ENCODE measurements at regions not wholly inside any gene's neighbourhood (a gene's known extent, or its start where the extent isn't known, plus 50 kb on each side); places are given as distances from the start of the nearest gene placed in this dataset.

GRCh38 chr1:208808301-208808700 is 564.1 kb upstream of the PLXNA2 start:
- no peak for DNase-seq

GRCh38 chr1:208809876-208810275 is 565.7 kb upstream of the PLXNA2 start:
- no peak for DNase-seq

- DNase-seq = no peak
Measured at GRCh38 chr1:208818770-208819445, 574.7 kb upstream of the PLXNA2 start.

DNA sequence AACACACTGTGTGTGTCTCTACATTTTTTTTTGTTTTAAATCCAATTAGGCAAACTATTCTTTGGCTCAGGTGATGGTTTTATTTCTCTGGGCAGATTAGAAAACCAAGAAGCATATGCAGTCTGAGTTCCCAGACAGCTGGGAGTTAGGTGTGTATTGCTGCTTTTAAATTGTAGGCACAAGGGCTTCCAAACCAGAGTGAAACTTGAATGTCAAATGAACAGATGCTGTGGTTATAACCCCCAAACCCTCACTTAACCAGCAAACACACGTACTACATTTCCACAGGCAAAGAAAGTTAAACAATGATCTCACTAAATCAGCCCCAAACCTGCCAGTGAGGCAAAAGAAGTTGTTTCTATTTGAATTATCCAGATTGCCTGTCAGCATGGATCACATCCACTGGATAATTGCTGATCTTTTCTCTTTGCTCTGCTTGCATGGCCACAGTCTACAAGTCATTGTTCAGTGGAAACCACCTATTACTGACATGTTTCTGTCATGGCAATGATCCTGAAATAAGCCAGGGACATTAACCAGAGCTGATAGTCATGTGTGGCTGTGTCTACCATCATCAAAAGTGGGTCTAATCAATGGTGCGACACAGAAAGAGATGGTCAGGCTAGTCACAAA is 576.5 kb upstream of the PLXNA2 start:
- DNase-seq = no peak

DNA sequence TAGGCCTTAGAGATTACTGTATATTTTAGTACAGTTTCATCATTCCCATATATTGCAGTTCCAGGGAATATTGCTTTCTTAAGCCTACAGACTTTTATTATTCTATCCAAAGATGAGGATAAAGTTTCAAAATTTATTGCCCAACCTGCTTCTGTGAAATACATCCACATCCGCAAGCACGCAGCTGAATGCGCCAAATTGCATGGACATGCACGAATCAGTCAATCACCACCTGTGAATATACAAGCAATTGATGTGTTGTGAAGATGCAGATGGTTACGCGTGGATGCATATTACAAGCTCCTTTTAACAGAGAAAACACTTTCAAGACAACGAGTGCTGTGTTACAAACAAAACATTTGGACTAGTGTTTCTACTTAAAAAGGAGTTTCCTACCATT is 577.8 kb upstream of the PLXNA2 start:
- DNase-seq = no peak

- no peak for DNase-seq
Measured at GRCh38 chr1:208825300-208825699, 581.1 kb upstream of the PLXNA2 start.

GRCh38 chr1:208829595-208829994 is 585.4 kb upstream of the PLXNA2 start:
- no peak for DNase-seq

- peak; percentile 62 for DNase-seq
Measured at GRCh38 chr1:208834381-208835096, 590.4 kb upstream of the PLXNA2 start.

GRCh38 chr1:208835097-208835463 is 590.9 kb upstream of the PLXNA2 start:
- DNase-seq = peak; percentile 39

DNA sequence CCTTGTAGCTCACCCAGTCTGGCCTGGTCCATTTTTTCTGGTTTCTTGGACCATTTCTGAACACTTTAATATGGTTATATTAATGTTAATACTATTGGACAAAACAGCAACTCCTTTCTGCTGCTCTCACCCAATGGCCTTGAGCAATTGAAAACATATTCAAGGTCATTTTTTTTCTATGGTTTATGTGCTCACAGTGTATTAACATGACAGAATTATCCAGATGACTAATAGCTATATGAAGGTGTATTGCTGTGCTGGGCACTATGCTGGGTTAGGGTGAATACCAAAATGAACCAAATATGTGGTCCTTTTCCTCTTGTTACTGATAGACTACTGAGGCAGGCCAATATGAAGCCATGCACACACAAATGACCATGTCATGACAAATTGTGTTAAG is 591.6 kb upstream of the PLXNA2 start:
- no peak for DNase-seq

DNA sequence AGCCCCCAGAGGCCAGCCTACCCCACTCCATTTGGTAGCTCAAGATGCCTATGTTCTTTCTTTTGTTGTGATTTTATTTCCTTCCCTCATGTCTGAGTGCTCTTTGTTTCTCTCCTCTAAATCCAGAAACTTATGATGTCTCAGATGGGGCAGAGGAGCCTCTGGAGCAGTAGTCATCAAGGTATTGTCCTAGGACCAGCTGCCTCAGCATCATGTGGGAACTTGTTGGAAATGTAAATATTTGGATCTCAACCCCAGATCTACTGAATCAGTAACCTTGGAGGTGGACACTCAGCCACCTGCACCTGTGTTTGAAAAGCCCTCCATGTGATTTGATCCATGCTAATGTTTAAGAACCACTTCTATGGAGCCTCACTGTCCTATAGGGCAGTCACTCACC is 593.1 kb upstream of the PLXNA2 start:
- DNase-seq = peak; percentile 95

DNA sequence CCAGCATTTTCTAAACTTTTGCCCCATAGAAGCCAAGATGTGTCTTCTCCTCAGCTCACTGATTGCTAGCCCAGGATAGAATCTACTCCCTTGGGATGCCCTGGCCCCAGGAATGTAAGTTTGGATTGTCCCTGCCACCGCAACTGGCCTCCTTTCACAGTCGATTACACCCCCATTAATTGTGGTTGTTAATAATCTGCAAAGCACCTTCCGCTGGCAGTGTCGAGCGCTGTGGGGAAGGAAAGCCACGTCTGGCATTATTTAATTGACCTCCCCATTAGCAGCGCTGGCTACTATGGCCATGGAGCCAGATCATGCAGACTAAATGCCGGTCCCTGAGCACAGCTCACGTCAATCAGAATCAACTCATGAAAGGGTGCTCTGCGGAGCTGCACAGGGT is 597.3 kb upstream of the PLXNA2 start:
- DNase-seq = no peak

- no peak for DNase-seq
Measured at GRCh38 chr1:208842451-208842850, 598.3 kb upstream of the PLXNA2 start.

GRCh38 chr1:208844158-208844557 is 600.0 kb upstream of the PLXNA2 start:
- no peak for DNase-seq

DNA sequence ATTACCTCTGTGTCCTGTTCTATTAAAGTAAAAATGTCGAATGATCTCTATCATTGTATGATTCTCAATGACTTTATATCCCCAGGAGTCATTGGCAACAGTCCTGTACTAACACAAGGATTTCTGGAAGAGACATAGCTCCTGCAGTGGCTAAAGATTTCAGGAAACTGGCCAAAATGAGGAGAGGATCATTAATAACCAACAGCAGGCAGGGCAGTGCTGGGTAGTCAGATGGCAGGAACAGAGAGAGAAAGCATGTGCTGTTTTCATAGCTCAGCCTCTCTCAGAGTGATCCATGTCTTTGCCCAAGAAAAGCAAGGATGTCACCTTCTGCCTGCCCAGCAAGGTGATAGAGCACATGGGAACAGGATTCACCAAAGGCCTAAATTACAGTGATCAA is 604.7 kb upstream of the PLXNA2 start:
- no peak for DNase-seq

GRCh38 chr1:208850442-208850841 is 606.3 kb upstream of the PLXNA2 start:
- no peak for DNase-seq

GRCh38 chr1:208851366-208851765 is 607.2 kb upstream of the PLXNA2 start:
- DNase-seq = no peak

DNA sequence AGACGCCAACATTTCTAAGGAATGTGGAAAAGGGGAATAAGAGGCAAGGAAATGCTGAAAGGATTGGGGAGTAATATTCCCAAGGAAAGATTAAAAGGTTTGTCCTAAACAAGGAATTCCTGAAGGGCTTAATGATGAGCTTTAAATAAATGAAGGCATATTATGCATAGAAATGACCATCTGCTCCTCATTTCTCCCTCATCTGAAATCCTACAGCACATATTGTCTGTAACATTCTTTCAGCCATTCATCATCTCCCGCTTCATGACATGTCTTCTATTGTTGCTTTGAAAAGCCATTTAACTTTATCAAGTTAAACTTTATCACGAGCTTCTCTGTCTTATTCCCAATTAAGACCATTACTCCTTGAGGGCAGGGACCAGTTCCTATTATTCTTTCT is 608.7 kb upstream of the PLXNA2 start:
- no peak for DNase-seq

DNA sequence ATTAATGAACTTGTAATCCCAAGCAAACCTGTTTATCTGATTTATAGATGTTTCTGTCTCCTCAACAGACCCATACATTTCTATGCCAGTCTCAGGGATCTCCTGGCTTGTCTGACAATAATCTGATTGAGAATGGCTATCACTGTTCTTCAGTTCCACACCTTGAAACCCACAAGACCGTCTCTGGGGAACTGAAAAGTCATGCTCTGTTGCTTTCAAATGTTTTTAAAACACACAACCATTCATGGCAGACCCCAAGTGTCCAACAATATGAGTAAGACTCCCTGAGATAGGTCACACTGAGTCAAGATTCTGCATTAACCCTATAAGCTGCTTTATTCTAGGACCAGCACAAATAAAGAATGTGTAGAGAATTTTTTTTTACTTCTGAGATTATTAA is 611.2 kb upstream of the PLXNA2 start:
- DNase-seq = no peak

- DNase-seq = no peak
Measured at GRCh38 chr1:208857465-208857864, 613.3 kb upstream of the PLXNA2 start.

DNA sequence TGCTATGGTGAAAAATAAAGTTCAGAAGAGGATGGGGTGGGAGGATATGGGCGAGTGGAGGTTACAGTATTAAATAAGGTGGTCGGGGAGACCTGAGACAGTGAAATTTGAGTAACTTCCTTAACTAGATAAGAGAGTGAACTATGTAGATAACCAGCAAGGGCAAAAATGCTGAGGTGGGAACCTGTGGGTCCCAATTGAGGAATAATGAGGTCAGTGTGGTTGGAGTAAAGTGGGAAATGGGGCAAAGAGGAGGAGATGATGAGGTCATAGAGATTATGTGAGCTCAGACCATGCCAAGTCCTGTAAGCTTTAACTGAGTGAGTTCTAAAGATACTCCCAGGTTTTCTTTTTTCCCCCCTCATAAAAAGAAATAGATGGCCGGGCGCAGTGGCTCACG is 614.6 kb upstream of the PLXNA2 start:
- no peak for DNase-seq

DNA sequence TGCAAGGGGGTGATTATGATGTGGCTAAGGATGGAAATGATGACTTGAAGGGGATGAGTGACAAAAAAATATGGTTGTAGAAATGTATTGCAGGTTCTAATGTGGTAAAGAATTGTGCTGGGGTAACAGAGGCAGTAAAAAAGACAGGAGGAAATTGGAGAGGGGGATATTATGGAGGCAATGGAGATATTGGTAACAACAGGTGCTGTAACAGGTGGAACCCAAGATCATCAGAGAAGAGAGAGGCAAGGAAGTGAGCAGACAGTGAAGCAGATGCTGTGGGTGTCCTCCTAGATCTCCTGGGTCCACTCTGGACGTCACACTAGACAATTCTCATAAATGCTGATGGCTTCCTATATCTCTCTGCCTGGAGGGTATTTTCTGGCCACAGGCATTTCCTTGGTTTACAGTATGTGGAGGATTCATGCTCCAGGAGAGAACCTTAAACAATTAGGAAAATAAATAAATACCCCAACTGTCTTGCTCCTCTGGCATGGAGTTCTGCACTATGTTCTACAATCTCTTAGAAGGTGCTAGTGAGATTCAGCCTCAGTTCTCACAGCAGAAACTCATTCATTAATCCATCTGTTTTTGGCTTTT is 620.3 kb upstream of the PLXNA2 start:
- no peak for DNase-seq

DNA sequence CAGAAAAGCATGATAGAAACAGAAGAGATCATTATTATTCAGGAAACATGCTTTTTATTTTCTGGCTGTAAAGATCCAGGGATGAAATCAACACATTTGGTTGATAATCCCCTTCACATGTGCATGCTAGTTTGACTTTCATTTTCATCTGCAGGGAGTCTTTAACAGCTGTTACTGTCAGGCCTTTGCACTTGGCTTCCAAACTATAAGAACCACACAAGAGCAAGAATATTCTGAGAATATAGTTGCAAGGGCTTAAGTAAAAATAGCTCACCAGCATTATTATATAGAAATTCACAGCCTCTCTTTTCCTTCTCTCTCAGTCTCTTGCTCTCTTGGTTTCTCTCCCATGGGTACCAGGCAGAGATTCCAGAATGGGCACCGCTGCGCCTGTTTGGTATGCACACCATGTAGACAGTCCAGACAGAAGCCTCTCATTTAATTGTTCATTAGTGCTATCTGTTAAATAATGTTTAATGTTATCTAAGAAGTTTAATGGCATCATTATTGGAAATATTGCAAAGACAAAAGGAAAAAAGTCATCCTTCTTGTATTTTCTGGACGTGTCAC is 622.3 kb upstream of the PLXNA2 start:
- no peak for DNase-seq

DNA sequence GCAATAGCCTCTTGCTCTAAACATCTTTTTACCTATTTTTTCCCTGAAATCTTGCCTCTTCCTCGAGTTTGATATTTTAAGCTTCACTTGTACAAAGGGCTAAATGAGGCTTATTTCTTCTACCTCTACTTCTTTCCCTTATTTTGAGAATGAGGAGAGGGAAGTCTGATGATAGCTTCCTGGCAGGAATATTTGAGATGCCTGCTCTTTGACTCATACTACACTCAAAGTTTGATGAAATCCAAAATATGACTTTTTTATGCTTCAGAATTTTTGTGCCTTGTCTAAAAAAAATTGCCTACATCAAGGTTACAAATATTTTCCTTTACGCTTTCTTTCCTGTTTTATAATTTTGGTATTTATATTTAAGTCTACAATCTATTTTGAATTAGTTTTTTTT is 624.4 kb upstream of the PLXNA2 start:
- no peak for DNase-seq

Measured in SHP77 treated with DMSO at 0.1 percent for 48 hours (cell line).